MM.1S (cell line): ENCODE measurements at regions not wholly inside any gene's neighbourhood (a gene's known extent, or its start where the extent isn't known, plus 50 kb on each side); places are given as distances from the start of the nearest gene placed in this dataset.

Experiments
- CTCF ChIP-seq: fragments of 300-600 bp; sonication (generic); IDR thresholded peaks from 2 replicates; pipeline ENCODE4 v1.5.1; 2016; ENCODE audit warnings: antibody characterized with exemption, low read length, mixed read lengths
- EZH2 ChIP-seq: fragments of 300-600 bp; sonication (generic); optimal IDR thresholded peaks from 2 replicates; pipeline ENCODE3; 2017; ENCODE audit warnings: low read depth, mild to moderate bottlenecking, antibody characterized with exemption, low read length, mixed read lengths
- EZH2phosphoT487 ChIP-seq: fragments of 300-600 bp; sonication (generic); IDR thresholded peaks from 2 replicates; pipeline ENCODE4 v1.6.1; 2018; ENCODE audit warnings: antibody characterized with exemption, low read length

GRCh38 chr13:107209824-107210722, 642.1 kb upstream of the ARGLU1 start:
- TF ChIP-seq CTCF (no peak), EZH2phosphoT487 (no peak), EZH2 (no peak)
